VCaP (cell line): ENCODE measurements at regions not wholly inside any gene's neighbourhood (a gene's known extent, or its start where the extent isn't known, plus 50 kb on each side); places are given as distances from the start of the nearest gene placed in this dataset.
"Not testable (repeated sequence)": the region's sequence is repeated elsewhere in the genome, so short reads cannot be mapped to it uniquely, and the experiment has no call there.

Source experiments
- H3K27ac ChIP-seq: fragments of 450-650 bp; 2 replicates; pipeline ENCODE4 v1.5.1; 2017
- TF ChIP-seq, protein P1 (sequence below): fragments of 450-650 bp; conservative IDR thresholded peaks from 2 replicates; pipeline ENCODE4 v1.5.1; 2017; ENCODE audit warnings: mild to moderate bottlenecking, moderate library complexity

GRCh38 chr15:87537295-87537694 lies 719.2 kb downstream of the NTRK3 start:
- TF ChIP-seq, protein P1, sequence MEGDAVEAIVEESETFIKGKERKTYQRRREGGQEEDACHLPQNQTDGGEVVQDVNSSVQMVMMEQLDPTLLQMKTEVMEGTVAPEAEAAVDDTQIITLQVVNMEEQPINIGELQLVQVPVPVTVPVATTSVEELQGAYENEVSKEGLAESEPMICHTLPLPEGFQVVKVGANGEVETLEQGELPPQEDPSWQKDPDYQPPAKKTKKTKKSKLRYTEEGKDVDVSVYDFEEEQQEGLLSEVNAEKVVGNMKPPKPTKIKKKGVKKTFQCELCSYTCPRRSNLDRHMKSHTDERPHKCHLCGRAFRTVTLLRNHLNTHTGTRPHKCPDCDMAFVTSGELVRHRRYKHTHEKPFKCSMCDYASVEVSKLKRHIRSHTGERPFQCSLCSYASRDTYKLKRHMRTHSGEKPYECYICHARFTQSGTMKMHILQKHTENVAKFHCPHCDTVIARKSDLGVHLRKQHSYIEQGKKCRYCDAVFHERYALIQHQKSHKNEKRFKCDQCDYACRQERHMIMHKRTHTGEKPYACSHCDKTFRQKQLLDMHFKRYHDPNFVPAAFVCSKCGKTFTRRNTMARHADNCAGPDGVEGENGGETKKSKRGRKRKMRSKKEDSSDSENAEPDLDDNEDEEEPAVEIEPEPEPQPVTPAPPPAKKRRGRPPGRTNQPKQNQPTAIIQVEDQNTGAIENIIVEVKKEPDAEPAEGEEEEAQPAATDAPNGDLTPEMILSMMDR = no peak
- H3K27ac ChIP-seq = no peak overlapping the region

GRCh38 chr15:87533637-87534036 lies 722.9 kb downstream of the NTRK3 start:
- H3K27ac ChIP-seq = not testable (repeated sequence)

DNA sequence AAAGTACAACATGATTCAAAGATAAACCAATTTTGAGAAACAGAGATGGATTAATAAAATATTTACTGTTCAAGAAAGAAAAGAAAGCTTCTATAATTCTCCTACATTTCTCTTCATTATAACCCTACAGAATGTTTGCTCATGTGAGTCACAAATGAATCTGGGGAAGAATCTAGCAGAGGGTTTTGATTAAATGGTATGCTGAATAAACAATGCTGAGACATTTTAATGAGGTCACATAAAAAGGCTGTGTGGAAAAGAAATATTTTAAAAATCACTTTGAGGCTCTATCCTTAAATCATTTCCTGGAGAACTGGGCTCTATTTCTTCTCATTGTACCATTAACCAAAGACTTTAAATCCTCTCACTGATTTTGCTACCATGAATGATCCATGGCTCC lies 727.7 kb downstream of the NTRK3 start:
- no peak overlapping the region for H3K27ac ChIP-seq
- TF ChIP-seq, protein P1 = no peak

- H3K27ac ChIP-seq = no peak overlapping the region
- TF ChIP-seq, protein P1 = no peak
Measured at GRCh38 chr15:87527875-87528274, 728.7 kb downstream of the NTRK3 start.

GRCh38 chr15:87527416-87527815 lies 729.1 kb downstream of the NTRK3 start:
- TF ChIP-seq, protein P1 = no peak
- H3K27ac ChIP-seq = no peak overlapping the region

- no peak overlapping the region for H3K27ac ChIP-seq
- TF ChIP-seq, protein P1 = no peak
Measured at GRCh38 chr15:87523516-87523915, 733.0 kb downstream of the NTRK3 start.

GRCh38 chr15:87522997-87523396 lies 733.5 kb downstream of the NTRK3 start:
- TF ChIP-seq, protein P1 = no peak
- H3K27ac ChIP-seq = no peak overlapping the region

GRCh38 chr15:87518957-87519356 lies 737.6 kb downstream of the NTRK3 start:
- no peak overlapping the region for H3K27ac ChIP-seq
- TF ChIP-seq, protein P1 = no peak
